HG02798 (cell line): ENCODE measurements at regions not wholly inside any gene's neighbourhood (a gene's known extent, or its start where the extent isn't known, plus 50 kb on each side); places are given as distances from the start of the nearest gene placed in this dataset.
"Not testable (repeated sequence)": the region's sequence is repeated elsewhere in the genome, so short reads cannot be mapped to it uniquely, and the experiment has no call there.

Experiments used
- ATAC-seq: cut with Tn5 transposase; IDR thresholded peaks from one replicate; pipeline ENCODE4 v1.9.1; 2021; ENCODE audit warnings: mild to moderate bottlenecking; ENCODE audit not compliant: unreplicated experiment, poor library complexity

- no peak for ATAC-seq
These were observed 137.2 kb upstream of the POU3F1 start for GRCh38 chr1:38183747-38184146.

DNA sequence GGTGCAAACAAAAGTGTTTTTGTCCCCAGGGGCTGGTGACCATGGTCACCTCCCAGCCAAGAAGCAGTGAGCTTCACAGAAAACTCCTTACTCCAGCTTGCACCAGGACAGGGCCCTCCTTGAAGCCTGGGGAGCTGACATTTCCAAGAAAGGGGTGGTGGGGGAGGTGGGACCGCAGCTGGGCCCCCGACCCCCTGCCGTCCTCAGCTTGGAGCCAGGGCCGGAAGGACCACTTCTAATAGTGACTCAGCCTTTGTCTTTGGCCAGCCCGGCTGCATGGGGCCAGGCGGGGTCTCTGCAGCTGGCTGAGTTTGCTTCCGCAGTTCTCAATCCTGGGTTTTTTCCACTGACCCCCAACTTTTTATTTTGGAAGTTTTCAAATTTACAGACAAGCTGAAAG is 136.5 kb upstream of the POU3F1 start:
- no peak for ATAC-seq

DNA sequence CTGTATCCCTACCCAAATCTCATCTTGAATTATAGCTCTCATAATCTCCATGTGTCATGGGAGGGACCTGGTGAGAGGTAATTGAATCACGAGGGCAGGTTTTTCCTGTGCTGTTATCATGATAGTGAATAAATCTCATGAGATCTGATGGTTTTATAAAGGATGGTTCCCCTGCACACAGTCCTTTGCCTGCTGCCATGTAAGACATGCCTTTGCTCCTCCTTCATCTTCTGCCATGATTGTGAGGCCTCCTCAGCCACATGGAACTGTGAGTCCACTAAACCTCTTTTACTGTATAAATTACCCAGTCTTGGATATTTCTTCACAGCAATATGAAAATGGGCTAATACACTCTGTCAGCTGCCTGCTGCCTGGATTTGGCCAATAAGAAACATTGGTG is 133.8 kb upstream of the POU3F1 start:
- ATAC-seq, result not testable (repeated sequence)

GRCh38 chr1:38179483-38179882 is 132.9 kb upstream of the POU3F1 start:
- no peak for ATAC-seq

GRCh38 chr1:38178216-38178615 is 131.6 kb upstream of the POU3F1 start:
- ATAC-seq, result no peak

DNA sequence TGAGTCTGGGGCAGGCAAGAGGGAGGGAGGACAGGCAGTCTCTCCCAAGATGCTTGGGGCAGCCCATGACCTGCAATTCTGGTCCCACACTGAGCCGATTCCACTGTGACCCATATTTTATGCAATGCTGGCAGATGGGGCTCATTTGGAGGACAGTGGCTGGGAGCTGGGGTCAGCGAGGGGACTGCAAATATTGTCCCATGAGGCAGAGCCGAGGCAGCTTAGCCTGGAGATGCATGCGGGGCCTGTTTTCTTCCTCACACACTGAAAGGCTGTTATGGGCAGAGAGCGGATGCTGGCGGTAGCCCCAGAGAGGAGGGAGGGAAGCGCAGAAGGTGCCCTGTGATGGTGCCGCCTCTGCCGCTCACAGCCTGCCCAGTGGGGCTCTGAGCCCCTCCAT is 128.5 kb upstream of the POU3F1 start:
- no peak for ATAC-seq

- ATAC-seq, result no peak
These were observed 127.3 kb upstream of the POU3F1 start for GRCh38 chr1:38173848-38174247.

GRCh38 chr1:38173157-38173831 is 126.7 kb upstream of the POU3F1 start:
- ATAC-seq, result no peak

- no peak for ATAC-seq
These were observed 122.5 kb upstream of the POU3F1 start for GRCh38 chr1:38169121-38169520.

- no peak for ATAC-seq
These were observed 121.8 kb upstream of the POU3F1 start for GRCh38 chr1:38168365-38168764.

DNA sequence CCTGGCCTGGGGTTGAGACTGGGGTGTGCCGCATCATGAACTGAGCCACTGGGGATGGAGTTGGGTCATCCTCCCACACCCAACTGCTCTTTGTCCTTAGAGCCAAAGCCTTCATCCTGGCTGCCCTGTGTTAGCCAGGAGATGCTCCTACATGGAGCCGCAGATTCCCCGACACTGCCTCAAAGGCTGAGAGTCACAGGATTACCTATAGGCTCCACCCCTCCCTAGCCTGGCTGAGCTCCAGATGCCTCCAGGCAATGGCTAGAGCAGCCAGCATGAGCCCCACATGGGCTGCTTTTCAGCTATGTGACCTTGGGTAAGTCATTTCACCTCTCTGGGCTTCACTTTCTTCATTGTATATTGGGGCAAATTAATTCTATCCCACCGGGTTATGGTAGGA is 119.9 kb upstream of the POU3F1 start:
- no peak for ATAC-seq

DNA sequence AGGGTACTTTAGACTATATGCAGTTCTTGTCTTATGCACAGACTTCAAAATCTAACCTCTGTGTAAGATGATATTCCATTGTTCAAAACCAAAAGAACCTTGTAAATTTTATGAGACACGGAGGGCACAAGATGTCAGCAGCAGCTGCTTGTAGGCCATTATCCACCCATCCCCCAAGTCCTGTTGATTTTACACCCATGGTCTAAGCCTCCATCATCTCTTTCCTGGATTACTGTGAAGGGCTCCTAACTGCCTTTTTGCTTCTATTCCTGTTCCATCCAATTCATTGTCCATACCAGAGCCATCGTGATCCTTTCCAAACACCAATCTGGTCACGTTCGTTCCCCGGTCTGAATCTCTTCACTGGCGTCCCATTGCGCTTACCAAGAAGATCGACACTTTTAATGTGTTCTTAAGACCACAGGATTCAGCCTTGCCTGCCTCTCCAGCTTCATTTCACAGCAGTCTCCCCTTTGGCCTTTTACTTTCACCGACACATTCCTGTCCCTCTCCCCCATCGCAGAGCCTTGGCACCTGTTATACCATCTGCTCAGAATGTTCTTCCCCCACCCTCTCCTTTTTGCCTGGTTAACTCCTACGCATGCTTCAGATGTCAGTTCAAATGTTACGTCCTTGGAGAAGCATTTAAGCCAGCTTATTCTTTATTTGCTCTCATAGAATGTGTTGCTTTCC is 107.3 kb upstream of the POU3F1 start:
- no peak for ATAC-seq

GRCh38 chr1:38153066-38153777 is 106.6 kb upstream of the POU3F1 start:
- ATAC-seq, result no peak

- ATAC-seq, result peak; percentile 56
These were observed 105.9 kb upstream of the POU3F1 start for GRCh38 chr1:38152351-38153065.

GRCh38 chr1:38151399-38151798 is 104.8 kb upstream of the POU3F1 start:
- ATAC-seq, result no peak

DNA sequence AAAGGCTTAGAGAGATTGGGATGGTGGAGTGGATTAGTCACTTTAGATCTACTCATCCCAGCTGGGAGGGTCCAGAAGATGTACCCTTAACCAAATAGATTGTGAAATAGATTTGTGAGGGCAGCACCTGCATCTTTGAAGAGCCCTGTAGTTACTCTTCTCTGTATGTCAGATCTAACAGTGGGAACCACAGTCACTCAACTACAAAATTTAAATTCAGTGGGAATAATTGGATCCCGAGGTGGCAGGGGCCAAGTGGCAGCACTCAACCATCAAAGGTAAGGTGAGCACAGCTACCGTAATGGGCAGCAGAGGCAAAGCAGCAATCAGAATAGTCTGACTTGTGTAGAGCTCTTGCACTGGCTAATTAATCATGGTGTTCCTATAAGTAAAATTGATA is 99.5 kb upstream of the POU3F1 start:
- ATAC-seq, result not testable (repeated sequence)

GRCh38 chr1:38142606-38143005 is 96.0 kb upstream of the POU3F1 start:
- no peak for ATAC-seq

GRCh38 chr1:38141483-38141882 is 94.9 kb upstream of the POU3F1 start:
- no peak for ATAC-seq

DNA sequence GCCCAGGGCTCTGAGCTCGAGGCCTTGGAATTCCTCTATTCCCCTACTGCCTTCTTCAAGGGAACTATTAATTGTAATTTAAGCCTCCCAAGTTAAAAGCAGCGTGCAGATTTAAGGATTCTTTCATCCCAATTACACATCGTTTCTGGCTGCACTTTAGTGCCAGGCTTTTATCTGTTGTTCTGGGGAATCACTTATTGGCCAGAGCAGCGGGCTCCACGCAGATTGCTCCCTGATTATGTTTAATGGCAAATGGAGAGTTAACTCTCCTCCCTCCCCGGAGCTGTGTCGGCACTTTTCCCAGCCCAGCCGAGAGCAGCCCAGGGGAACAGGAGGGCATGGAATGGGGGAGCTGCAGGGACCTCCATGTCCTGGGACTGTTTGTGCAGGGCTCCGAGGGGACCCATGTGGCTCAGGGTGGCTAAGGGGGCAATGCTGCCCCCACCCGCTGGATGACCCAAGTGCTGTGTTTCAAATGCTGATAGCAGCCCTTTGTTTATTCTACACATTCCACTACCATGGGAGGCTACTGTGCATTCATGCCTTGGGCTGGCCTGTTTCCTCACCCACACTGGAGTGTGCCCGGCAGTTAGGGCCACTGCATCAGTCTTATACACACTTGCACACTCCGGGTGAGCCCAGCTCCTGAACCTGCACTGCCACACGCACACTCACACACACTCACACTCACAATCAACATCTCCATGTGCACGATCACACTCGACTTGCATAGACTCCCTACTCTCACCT is 93.3 kb upstream of the POU3F1 start:
- ATAC-seq, result no peak
